ENCODE measurements at regions not wholly inside any gene's neighbourhood (a gene's known extent, or its start where the extent isn't known, plus 50 kb on each side); places are given as distances from the start of the nearest gene placed in this dataset.

GRCh38 chr7:46744957-46745706, 824.1 kb upstream of the IGFBP3 start:
- H3K9me3 ChIP-seq (ENCODE audit: control insufficient read depth, low read length), result no peaks in the 10 kb centered on the region
- 65% methylated on average over 3 of the region's 6 CpGs for WGBS
- H3K36me3 ChIP-seq (ENCODE audit: control insufficient read depth in 1 of 2, insufficient read depth in 2 of 2, low read depth in 1 of 2, low read length in 2 of 2), result no peaks in the 10 kb centered on the region

GRCh38 chr7:46742601-46743000, 821.5 kb upstream of the IGFBP3 start:
- H2BK120ac ChIP-seq (ENCODE audit: low read depth, low read length), result no peak overlapping the region
- no peak overlapping the region for H3K23ac ChIP-seq (ENCODE audit: low read length in 2 of 2)
- H3K27me3 ChIP-seq (ENCODE audit: control insufficient read depth in 1 of 2, insufficient read depth in 1 of 2, low read length in 2 of 2), result no peaks in the 10 kb centered on the region
- no peak overlapping the region for H3K27ac ChIP-seq (ENCODE audit: low read length, poor library complexity, severe bottlenecking)
- no peak overlapping the region for H3K4ac ChIP-seq (ENCODE audit: low read depth in 1 of 2, low read length in 2 of 2)
- no peaks in the 10 kb centered on the region for H3K79me1 ChIP-seq (replicated peaks; ENCODE audit: low read length, poor library complexity, severe bottlenecking)
- H2BK5ac ChIP-seq (ENCODE audit: low read depth, low read length, poor library complexity, severe bottlenecking), result no peak overlapping the region
- no peak overlapping the region for H2AFZ ChIP-seq (ENCODE audit: low read depth, low read length)
- H3K4me2 ChIP-seq (ENCODE audit: low read length, poor library complexity, severe bottlenecking), result no peak overlapping the region
- no peak overlapping the region for H2BK15ac ChIP-seq (ENCODE audit: low read depth, poor library complexity, severe bottlenecking)
- no peak overlapping the region for H2AK5ac ChIP-seq (ENCODE audit: low read length, severe bottlenecking)
- H4K8ac ChIP-seq (ENCODE audit: low read length), result no peak overlapping the region
- no peak overlapping the region for H3K9ac ChIP-seq (ENCODE audit: low read length)
- peak overlapping the region in 1 of 2 experiments; percentile 48 for H3K18ac ChIP-seq (ENCODE audit: low read depth in 1 of 2, low read length in 2 of 2)
- no peaks in the 10 kb centered on the region for H3K36me3 ChIP-seq (ENCODE audit: control insufficient read depth in 1 of 2, insufficient read depth in 2 of 2, low read depth in 1 of 2, low read length in 2 of 2)
- 95% methylated on average over 6 of the region's 6 CpGs for WGBS
- H3K14ac ChIP-seq (ENCODE audit: low read length in 2 of 2), result no peak overlapping the region
- H3K9me3 ChIP-seq (ENCODE audit: control insufficient read depth, low read length), result no peaks in the 10 kb centered on the region
- H4K91ac ChIP-seq (ENCODE audit: low read length), result no peak overlapping the region
- peak overlapping the region in 1 of 2 experiments; percentile 67 for H2BK12ac ChIP-seq (ENCODE audit: low read length in 2 of 2)
- H3K4me3 ChIP-seq (ENCODE audit: insufficient read depth in 1 of 2, low read depth in 1 of 2, low read length in 2 of 2), result no peak overlapping the region
- DNase-seq, result no peak
- peaks cover 2% of the 10 kb centered on the region for H3K4me1 ChIP-seq (ENCODE audit: control insufficient read depth, insufficient read depth, low read depth, low read length)

More at GRCh38 chr7:46744957-46745706, 824.1 kb upstream of the IGFBP3 start:
- no peaks in the 10 kb centered on the region for H3K79me1 ChIP-seq (replicated peaks; ENCODE audit: low read length, poor library complexity, severe bottlenecking)
- H3K27ac ChIP-seq (ENCODE audit: low read length, poor library complexity, severe bottlenecking), result no peak overlapping the region
- H2BK15ac ChIP-seq (ENCODE audit: low read depth, poor library complexity, severe bottlenecking), result no peak overlapping the region
- H3K27me3 ChIP-seq (ENCODE audit: control insufficient read depth in 1 of 2, insufficient read depth in 1 of 2, low read length in 2 of 2), result no peaks in the 10 kb centered on the region
- no peak overlapping the region for H2AFZ ChIP-seq (ENCODE audit: low read depth, low read length)
- H3K4ac ChIP-seq (ENCODE audit: low read depth in 1 of 2, low read length in 2 of 2), result peak overlapping the region in 1 of 2 experiments; percentile 24
- no peaks in the 10 kb centered on the region for H3K4me1 ChIP-seq (ENCODE audit: control insufficient read depth, insufficient read depth, low read depth, low read length)
- H3K9ac ChIP-seq (ENCODE audit: low read length), result no peak overlapping the region
- no peak overlapping the region for H2AK5ac ChIP-seq (ENCODE audit: low read length, severe bottlenecking)
- no peak overlapping the region for H2BK120ac ChIP-seq (ENCODE audit: low read depth, low read length)
- H3K4me3 ChIP-seq (ENCODE audit: insufficient read depth in 1 of 2, low read depth in 1 of 2, low read length in 2 of 2), result no peak overlapping the region
- no peak overlapping the region for H3K4me2 ChIP-seq (ENCODE audit: low read length, poor library complexity, severe bottlenecking)
- no peak overlapping the region for H3K23ac ChIP-seq (ENCODE audit: low read length in 2 of 2)
- H4K8ac ChIP-seq (ENCODE audit: low read length), result no peak overlapping the region
- no peak overlapping the region for H4K91ac ChIP-seq (ENCODE audit: low read length)
- H3K14ac ChIP-seq (ENCODE audit: low read length in 2 of 2), result no peak overlapping the region
- H2BK12ac ChIP-seq (ENCODE audit: low read length in 2 of 2), result no peak overlapping the region
- no peak for DNase-seq
- no peak overlapping the region for H3K18ac ChIP-seq (ENCODE audit: low read depth in 1 of 2, low read length in 2 of 2)
- H2BK5ac ChIP-seq (ENCODE audit: low read depth, low read length, poor library complexity, severe bottlenecking), result no peak overlapping the region

- no peak overlapping the region for H3K4me3 ChIP-seq (ENCODE audit: insufficient read depth in 1 of 2, low read depth in 1 of 2, low read length in 2 of 2)
- H2AFZ ChIP-seq (ENCODE audit: low read depth, low read length), result no peak overlapping the region
- no peak overlapping the region for H3K9ac ChIP-seq (ENCODE audit: low read length)
- no peak overlapping the region for H4K91ac ChIP-seq (ENCODE audit: low read length)
- WGBS, result over 99% methylated on average over 3 of the region's 4 CpGs
- H2BK5ac ChIP-seq (ENCODE audit: low read depth, low read length, poor library complexity, severe bottlenecking), result no peak overlapping the region
- H3K14ac ChIP-seq (ENCODE audit: low read length in 2 of 2), result no peak overlapping the region
- no peaks in the 10 kb centered on the region for H3K27me3 ChIP-seq (ENCODE audit: control insufficient read depth in 1 of 2, insufficient read depth in 1 of 2, low read length in 2 of 2)
- H3K4me2 ChIP-seq (ENCODE audit: low read length, poor library complexity, severe bottlenecking), result no peak overlapping the region
- no peak overlapping the region for H3K23ac ChIP-seq (ENCODE audit: low read length in 2 of 2)
- no peak overlapping the region for H2BK12ac ChIP-seq (ENCODE audit: low read length in 2 of 2)
- no peak overlapping the region for H2BK120ac ChIP-seq (ENCODE audit: low read depth, low read length)
- H3K4ac ChIP-seq (ENCODE audit: low read depth in 1 of 2, low read length in 2 of 2), result no peak overlapping the region
- no peak overlapping the region for H2AK5ac ChIP-seq (ENCODE audit: low read length, severe bottlenecking)
- no peak overlapping the region for H4K8ac ChIP-seq (ENCODE audit: low read length)
- no peaks in the 10 kb centered on the region for H3K79me1 ChIP-seq (replicated peaks; ENCODE audit: low read length, poor library complexity, severe bottlenecking)
- H3K27ac ChIP-seq (ENCODE audit: low read length, poor library complexity, severe bottlenecking), result no peak overlapping the region
- DNase-seq, result no peak
- H3K36me3 ChIP-seq (ENCODE audit: control insufficient read depth in 1 of 2, insufficient read depth in 2 of 2, low read depth in 1 of 2, low read length in 2 of 2), result no peaks in the 10 kb centered on the region
- H3K18ac ChIP-seq (ENCODE audit: low read depth in 1 of 2, low read length in 2 of 2), result no peak overlapping the region
- H3K9me3 ChIP-seq (ENCODE audit: control insufficient read depth, low read length), result no peaks in the 10 kb centered on the region
- peaks cover 2% of the 10 kb centered on the region for H3K4me1 ChIP-seq (ENCODE audit: control insufficient read depth, insufficient read depth, low read depth, low read length)
- no peak overlapping the region for H2BK15ac ChIP-seq (ENCODE audit: low read depth, poor library complexity, severe bottlenecking)
These were observed 821.0 kb upstream of the IGFBP3 start for GRCh38 chr7:46741938-46742540.

- no peak overlapping the region for H3K23ac ChIP-seq (ENCODE audit: low read length in 2 of 2)
- no peak overlapping the region for H2AK5ac ChIP-seq (ENCODE audit: low read length, severe bottlenecking)
- no peak overlapping the region for H3K14ac ChIP-seq (ENCODE audit: low read length in 2 of 2)
- H4K91ac ChIP-seq (ENCODE audit: low read length), result no peak overlapping the region
- no peak overlapping the region for H2BK120ac ChIP-seq (ENCODE audit: low read depth, low read length)
- no peaks in the 10 kb centered on the region for H3K36me3 ChIP-seq (ENCODE audit: control insufficient read depth in 1 of 2, insufficient read depth in 2 of 2, low read depth in 1 of 2, low read length in 2 of 2)
- no peak for DNase-seq
- H3K4me1 ChIP-seq (ENCODE audit: control insufficient read depth, insufficient read depth, low read depth, low read length), result peaks cover 2% of the 10 kb centered on the region
- no peak overlapping the region for H2BK15ac ChIP-seq (ENCODE audit: low read depth, poor library complexity, severe bottlenecking)
- no peaks in the 10 kb centered on the region for H3K27me3 ChIP-seq (ENCODE audit: control insufficient read depth in 1 of 2, insufficient read depth in 1 of 2, low read length in 2 of 2)
- H2BK5ac ChIP-seq (ENCODE audit: low read depth, low read length, poor library complexity, severe bottlenecking), result no peak overlapping the region
- H3K9ac ChIP-seq (ENCODE audit: low read length), result no peak overlapping the region
- H2AFZ ChIP-seq (ENCODE audit: low read depth, low read length), result no peak overlapping the region
- no peak overlapping the region for H4K8ac ChIP-seq (ENCODE audit: low read length)
- H3K4me2 ChIP-seq (ENCODE audit: low read length, poor library complexity, severe bottlenecking), result no peak overlapping the region
- no peak overlapping the region for H3K27ac ChIP-seq (ENCODE audit: low read length, poor library complexity, severe bottlenecking)
- 96% methylated on average over 5 of the region's 9 CpGs for WGBS
- H3K4me3 ChIP-seq (ENCODE audit: insufficient read depth in 1 of 2, low read depth in 1 of 2, low read length in 2 of 2), result no peak overlapping the region
- H3K4ac ChIP-seq (ENCODE audit: low read depth in 1 of 2, low read length in 2 of 2), result no peak overlapping the region
- H3K79me1 ChIP-seq (replicated peaks; ENCODE audit: low read length, poor library complexity, severe bottlenecking), result no peaks in the 10 kb centered on the region
- no peaks in the 10 kb centered on the region for H3K9me3 ChIP-seq (ENCODE audit: control insufficient read depth, low read length)
- no peak overlapping the region for H3K18ac ChIP-seq (ENCODE audit: low read depth in 1 of 2, low read length in 2 of 2)
- H2BK12ac ChIP-seq (ENCODE audit: low read length in 2 of 2), result peak overlapping the region in 1 of 2 experiments; percentile 66
These were observed 820.1 kb upstream of the IGFBP3 start for GRCh38 chr7:46741181-46741580.

All from mesenchymal stem cell (in vitro differentiated cells and primary cell).